ENCODE measurements at regions not wholly inside any gene's neighbourhood (a gene's known extent, or its start where the extent isn't known, plus 50 kb on each side); places are given as distances from the start of the nearest gene placed in this dataset.

- DNase-seq (ENCODE audit: low read depth, low spot score) (no peak), FAIRE-seq (no peak)
- Histone ChIP-seq H3K27ac (ENCODE audit: insufficient read depth, low read depth, low read length) (no peak overlapping the region), H3K79me2 (ENCODE audit: control insufficient read depth, insufficient read depth, low read length) (no peaks in the 10 kb centered on the region), H3K36me3 (ENCODE audit: control insufficient read depth in 2 of 2, extremely low read depth in 1 of 2, insufficient read depth in 2 of 2, low read length in 2 of 2) (no peaks in the 10 kb centered on the region), H3K4me2 (ENCODE audit: insufficient read depth, low read length) (no peak overlapping the region), H3K9me3 (replicated peaks; ENCODE audit: control insufficient read depth, insufficient read depth, low read length) (no peaks in the 10 kb centered on the region), H3K4me1 (ENCODE audit: control insufficient read depth, extremely low read depth, insufficient read depth, low read length) (no peaks in the 10 kb centered on the region), H3K9me1 (replicated peaks; ENCODE audit: control insufficient read depth, extremely low read depth, insufficient read depth, low read length) (no peaks in the 10 kb centered on the region), H2AFZ (ENCODE audit: low read depth, low read length) (no peak overlapping the region), H4K20me1 (replicated peaks; ENCODE audit: control insufficient read depth, extremely low read depth, insufficient read depth, low read length) (no peaks in the 10 kb centered on the region), H3K27me3 (ENCODE audit: control insufficient read depth in 2 of 2, insufficient read depth in 2 of 2, low read length in 2 of 2) (no peaks in the 10 kb centered on the region), H3K9ac (replicated peaks; ENCODE audit: extremely low read depth, insufficient read depth, low read length) (no peak overlapping the region), H3K4me3 (replicated peaks in 1 of 3; ENCODE audit: insufficient read depth in 1 of 3, low read depth in 1 of 3, low read length in 3 of 3) (no peak overlapping the region)
- TF ChIP-seq FOS (IDR thresholded peaks at IDR 0.05; ENCODE audit: borderline replicate concordance, insufficient read depth, low read length), result no peak
- TF ChIP-seq GATA2 (IDR thresholded peaks at IDR 0.05; ENCODE audit: insufficient read depth, insufficient read length, low read depth, low read length), result no peak
- no peak for TF ChIP-seq EZH2 (IDR thresholded peaks at IDR 0.05; ENCODE audit: borderline replicate concordance, low read depth, low read length, severe bottlenecking)
- no peak for TF ChIP-seq POLR2AphosphoS5 (IDR thresholded peaks at IDR 0.05; ENCODE audit: insufficient read depth, low read depth, low read length)
- TF ChIP-seq MAX (IDR thresholded peaks at IDR 0.05; ENCODE audit: insufficient read depth, insufficient read length), result no peak
- no peak for TF ChIP-seq MYC (IDR thresholded peaks at IDR 0.05; ENCODE audit: low read depth, low read length)
- TF ChIP-seq CTCF (IDR thresholded peaks at IDR 0.05; ENCODE audit: extremely low read depth in 1 of 2, insufficient read depth in 1 of 2, low read depth in 1 of 2, low read length in 2 of 2), result no peak
- no peak for TF ChIP-seq JUN (IDR thresholded peaks at IDR 0.05; ENCODE audit: borderline replicate concordance, insufficient read depth, insufficient read length, low read depth)
- TF ChIP-seq POLR2A (IDR thresholded peaks at IDR 0.05; ENCODE audit: low read depth, low read length), result no peak
- intact Hi-C loops (cut with micrococcal nuclease) (no loop called here), dilution Hi-C loops (cut with MboI; ENCODE audit: extremely low pct_ligation_motif_present, low sequenced_read_pairs) (no loop called here)
- no TSS peak for BruUV-seq (replicated peaks)
- CTCF ChIA-PET, result no interaction called here
- POLR2A ChIA-PET, result no interaction called here
Measured at GRCh38 chr7:1384113-1384415, 75.2 kb downstream of the MICALL2 start.
